ENCODE measurements at regions not wholly inside any gene's neighbourhood (a gene's known extent, or its start where the extent isn't known, plus 50 kb on each side); places are given as distances from the start of the nearest gene placed in this dataset.

GRCh38 chr2:240351826-240352426, 83.5 kb upstream of the GPC1 start:
- Histone ChIP-seq H3K27ac (replicated peaks; ENCODE audit: low read length) (no peak overlapping the region), H3K27me3 (ENCODE audit: control insufficient read depth in 3 of 3, insufficient read depth in 3 of 3, low read depth in 1 of 3, low read length in 3 of 3) (no peaks in the 10 kb centered on the region), H3K79me1 (ENCODE audit: low read depth, low read length) (no peaks in the 10 kb centered on the region), H3K4me1 (ENCODE audit: control insufficient read depth in 2 of 2, insufficient read depth in 1 of 2, low read depth in 1 of 2, low read length in 2 of 2) (no peaks in the 10 kb centered on the region), H4K8ac (ENCODE audit: low read depth, low read length) (no peak overlapping the region), H3K18ac (ENCODE audit: low read length) (peak overlapping the region; percentile 44), H2AK5ac (ENCODE audit: low read depth, low read length) (no peak overlapping the region), H2BK5ac (ENCODE audit: low read length) (no peak overlapping the region), H2BK120ac (ENCODE audit: low read depth, low read length) (no peak overlapping the region), H3K14ac (ENCODE audit: low read length) (no peak overlapping the region), H3K4ac (ENCODE audit: low read length) (no peak overlapping the region), H3K23ac (ENCODE audit: low read depth, low read length, poor library complexity) (no peak overlapping the region), H2AFZ (ENCODE audit: low read length) (no peak overlapping the region), H2BK12ac (ENCODE audit: low read length) (no peak overlapping the region), H3K9ac (ENCODE audit: low read depth, low read length, poor library complexity) (no peak overlapping the region), H3K4me3 (ENCODE audit: low read length in 2 of 2) (peak overlapping the region in 1 of 2 donors; percentile 49), H4K91ac (ENCODE audit: low read depth, low read length, poor library complexity) (no peak overlapping the region), H3K9me3 (replicated peaks in 1 of 2; ENCODE audit: control insufficient read depth in 2 of 2, insufficient read depth in 1 of 2, low read depth in 1 of 2, low read length in 2 of 2) (no peaks in the 10 kb centered on the region), H3K36me3 (replicated peaks in 1 of 2; ENCODE audit: control insufficient read depth in 2 of 2, insufficient read depth in 2 of 2, low read length in 2 of 2) (no peaks in the 10 kb centered on the region), H3K4me2 (ENCODE audit: insufficient read depth, low read length, poor library complexity, severe bottlenecking) (no peak overlapping the region), H2BK15ac (ENCODE audit: low read length) (no peak overlapping the region)
- DNase-seq (ENCODE audit: low spot score): no peak
- WGBS, 2 donors (ENCODE audit: extremely low coverage in 2 of 2, insufficient read length in 2 of 2, insufficient replicate concordance in 1 of 2): no CpG with 5 or more reads among the region's 14 CpGs

GRCh38 chr2:240353086-240353798, 82.2 kb upstream of the GPC1 start:
- no peak overlapping the region for H3K4me2 ChIP-seq (ENCODE audit: insufficient read depth, low read length, poor library complexity, severe bottlenecking)
- H2AFZ ChIP-seq (ENCODE audit: low read length): no peak overlapping the region
- no peak overlapping the region for H2BK5ac ChIP-seq (ENCODE audit: low read length)
- H3K14ac ChIP-seq (ENCODE audit: low read length): no peak overlapping the region
- H3K79me1 ChIP-seq (ENCODE audit: low read depth, low read length): no peaks in the 10 kb centered on the region
- peak overlapping the region; percentile 47 for H3K9ac ChIP-seq (ENCODE audit: low read depth, low read length, poor library complexity)
- H2BK15ac ChIP-seq (ENCODE audit: low read length): peak overlapping the region; percentile 43
- no peak overlapping the region for H3K4ac ChIP-seq (ENCODE audit: low read length)
- no peaks in the 10 kb centered on the region for H3K9me3 ChIP-seq (replicated peaks in 1 of 2; ENCODE audit: control insufficient read depth in 2 of 2, insufficient read depth in 1 of 2, low read depth in 1 of 2, low read length in 2 of 2)
- no peaks in the 10 kb centered on the region for H3K27me3 ChIP-seq (ENCODE audit: control insufficient read depth in 3 of 3, insufficient read depth in 3 of 3, low read depth in 1 of 3, low read length in 3 of 3)
- no peak overlapping the region for H3K23ac ChIP-seq (ENCODE audit: low read depth, low read length, poor library complexity)
- peak overlapping the region; percentile 72 for H3K18ac ChIP-seq (ENCODE audit: low read length)
- H3K4me1 ChIP-seq (ENCODE audit: control insufficient read depth in 2 of 2, insufficient read depth in 1 of 2, low read depth in 1 of 2, low read length in 2 of 2): no peaks in the 10 kb centered on the region
- H4K91ac ChIP-seq (ENCODE audit: low read depth, low read length, poor library complexity): no peak overlapping the region
- no peak overlapping the region for H4K8ac ChIP-seq (ENCODE audit: low read depth, low read length)
- no peak overlapping the region for H2BK120ac ChIP-seq (ENCODE audit: low read depth, low read length)
- H3K27ac ChIP-seq (replicated peaks; ENCODE audit: low read length): no peak overlapping the region
- peak overlapping the region in 1 of 2 donors; percentile 23 for H3K4me3 ChIP-seq (ENCODE audit: low read length in 2 of 2)
- no peak for DNase-seq (ENCODE audit: low spot score)
- no peak overlapping the region for H2BK12ac ChIP-seq (ENCODE audit: low read length)
- H3K36me3 ChIP-seq (replicated peaks in 1 of 2; ENCODE audit: control insufficient read depth in 2 of 2, insufficient read depth in 2 of 2, low read length in 2 of 2): no peaks in the 10 kb centered on the region
- peak overlapping the region; percentile 53 for H2AK5ac ChIP-seq (ENCODE audit: low read depth, low read length)
- no CpG with 5 or more reads among the region's 18 CpGs for WGBS, 2 donors (ENCODE audit: extremely low coverage in 2 of 2, insufficient read length in 2 of 2, insufficient replicate concordance in 1 of 2)

DNA sequence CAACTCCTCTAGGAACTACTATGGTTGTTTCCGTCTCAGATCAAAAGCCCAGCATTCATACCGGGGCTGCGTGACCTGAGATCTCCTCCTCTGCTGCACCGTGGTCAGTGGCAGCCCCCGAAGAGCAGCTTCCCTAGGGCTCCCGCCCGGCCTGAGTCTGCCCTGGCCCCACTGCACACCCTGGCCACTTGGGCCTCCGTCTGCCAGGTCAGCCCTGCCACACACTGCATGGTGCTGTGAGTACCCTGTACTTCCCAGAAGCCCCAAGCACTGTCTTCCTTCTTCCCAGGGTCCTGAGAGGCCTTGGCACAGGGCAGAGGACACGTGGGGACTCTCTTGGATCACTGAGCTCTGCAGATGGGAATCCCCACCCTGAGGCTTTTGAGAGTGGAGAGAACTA, 81.5 kb upstream of the GPC1 start:
- Histone ChIP-seq H3K4me3 (ENCODE audit: low read length in 2 of 2) (no peak overlapping the region), H2BK15ac (ENCODE audit: low read length) (peak overlapping the region; percentile 49), H4K91ac (ENCODE audit: low read depth, low read length, poor library complexity) (no peak overlapping the region), H3K9me3 (replicated peaks in 1 of 2; ENCODE audit: control insufficient read depth in 2 of 2, insufficient read depth in 1 of 2, low read depth in 1 of 2, low read length in 2 of 2) (no peaks in the 10 kb centered on the region), H3K4me2 (ENCODE audit: insufficient read depth, low read length, poor library complexity, severe bottlenecking) (no peak overlapping the region), H4K8ac (ENCODE audit: low read depth, low read length) (no peak overlapping the region), H3K4ac (ENCODE audit: low read length) (no peak overlapping the region), H3K27ac (replicated peaks; ENCODE audit: low read length) (no peak overlapping the region), H2AK5ac (ENCODE audit: low read depth, low read length) (peak overlapping the region; percentile 53), H3K27me3 (ENCODE audit: control insufficient read depth in 3 of 3, insufficient read depth in 3 of 3, low read depth in 1 of 3, low read length in 3 of 3) (no peaks in the 10 kb centered on the region), H2BK12ac (ENCODE audit: low read length) (no peak overlapping the region), H3K79me1 (ENCODE audit: low read depth, low read length) (no peaks in the 10 kb centered on the region), H3K23ac (ENCODE audit: low read depth, low read length, poor library complexity) (no peak overlapping the region), H3K14ac (ENCODE audit: low read length) (no peak overlapping the region), H2BK120ac (ENCODE audit: low read depth, low read length) (no peak overlapping the region), H3K9ac (ENCODE audit: low read depth, low read length, poor library complexity) (no peak overlapping the region), H2BK5ac (ENCODE audit: low read length) (no peak overlapping the region), H3K36me3 (replicated peaks in 1 of 2; ENCODE audit: control insufficient read depth in 2 of 2, insufficient read depth in 2 of 2, low read length in 2 of 2) (no peaks in the 10 kb centered on the region), H3K4me1 (ENCODE audit: control insufficient read depth in 2 of 2, insufficient read depth in 1 of 2, low read depth in 1 of 2, low read length in 2 of 2) (no peaks in the 10 kb centered on the region), H3K18ac (ENCODE audit: low read length) (peak overlapping the region; percentile 76), H2AFZ (ENCODE audit: low read length) (no peak overlapping the region)
- DNase-seq (ENCODE audit: low spot score): no peak
- no CpG with 5 or more reads among the region's 9 CpGs for WGBS, 2 donors (ENCODE audit: extremely low coverage in 2 of 2, insufficient read length in 2 of 2, insufficient replicate concordance in 1 of 2)

DNA sequence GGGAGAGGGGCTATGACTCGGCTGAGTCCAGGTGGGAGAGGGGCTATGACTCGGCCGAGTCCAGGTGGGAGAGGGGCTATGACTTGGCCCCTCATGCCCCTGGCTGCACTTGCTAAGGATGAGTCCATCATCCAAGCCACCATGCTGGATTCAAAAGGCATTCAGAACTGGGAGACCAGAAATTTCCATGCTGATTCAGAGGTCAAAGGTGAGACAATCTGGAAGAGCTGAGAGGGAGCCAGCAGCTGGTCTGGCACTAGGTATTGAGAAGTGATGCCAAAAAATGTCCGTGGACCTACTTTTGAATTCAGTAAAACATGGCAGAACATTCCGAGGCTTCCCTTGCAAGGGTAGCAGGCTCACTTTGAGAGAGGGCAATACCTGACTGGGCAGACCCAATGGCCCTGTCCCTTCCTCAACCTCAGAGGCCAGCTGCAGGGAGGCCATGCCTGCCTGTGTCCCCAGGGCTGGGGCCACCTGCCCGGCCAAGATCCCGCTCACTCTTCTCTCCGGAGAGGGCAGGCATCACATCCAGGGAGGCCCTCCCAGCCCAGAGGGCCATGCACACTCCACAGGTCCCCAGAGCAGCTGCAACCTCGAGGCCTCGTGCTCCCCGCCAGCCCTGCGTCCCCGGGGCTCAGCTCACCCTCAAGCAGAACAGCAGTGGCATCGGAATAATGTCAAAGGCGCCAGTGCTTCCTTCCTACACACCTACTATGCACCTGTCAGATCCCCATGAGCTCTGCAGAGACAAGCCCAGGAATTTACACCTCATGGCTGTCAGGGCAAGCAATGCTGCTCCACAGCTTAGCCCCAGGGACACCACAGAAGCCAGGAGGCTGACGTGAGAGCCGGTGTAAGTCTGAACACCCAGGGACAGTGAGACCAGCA, 80.2 kb upstream of the GPC1 start:
- no peak overlapping the region for H2AFZ ChIP-seq (ENCODE audit: low read length)
- no peaks in the 10 kb centered on the region for H3K27me3 ChIP-seq (ENCODE audit: control insufficient read depth in 3 of 3, insufficient read depth in 3 of 3, low read depth in 1 of 3, low read length in 3 of 3)
- H2BK120ac ChIP-seq (ENCODE audit: low read depth, low read length): no peak overlapping the region
- peak overlapping the region; percentile 95 for H3K14ac ChIP-seq (ENCODE audit: low read length)
- no peak overlapping the region for H3K4me2 ChIP-seq (ENCODE audit: insufficient read depth, low read length, poor library complexity, severe bottlenecking)
- H3K9ac ChIP-seq (ENCODE audit: low read depth, low read length, poor library complexity): peak overlapping the region; percentile 37
- peak overlapping the region; percentile 59 for H2BK15ac ChIP-seq (ENCODE audit: low read length)
- H3K36me3 ChIP-seq (replicated peaks in 1 of 2; ENCODE audit: control insufficient read depth in 2 of 2, insufficient read depth in 2 of 2, low read length in 2 of 2): no peaks in the 10 kb centered on the region
- no peak overlapping the region for H2BK5ac ChIP-seq (ENCODE audit: low read length)
- H3K18ac ChIP-seq (ENCODE audit: low read length): peak overlapping the region; percentile 89
- no peak overlapping the region for H4K8ac ChIP-seq (ENCODE audit: low read depth, low read length)
- no peak overlapping the region for H3K4me3 ChIP-seq (ENCODE audit: low read length in 2 of 2)
- H3K79me1 ChIP-seq (ENCODE audit: low read depth, low read length): no peaks in the 10 kb centered on the region
- H3K4me1 ChIP-seq (ENCODE audit: control insufficient read depth in 2 of 2, insufficient read depth in 1 of 2, low read depth in 1 of 2, low read length in 2 of 2): no peaks in the 10 kb centered on the region
- H3K27ac ChIP-seq (replicated peaks; ENCODE audit: low read length): no peak overlapping the region
- H3K9me3 ChIP-seq (replicated peaks in 1 of 2; ENCODE audit: control insufficient read depth in 2 of 2, insufficient read depth in 1 of 2, low read depth in 1 of 2, low read length in 2 of 2): peaks cover 7 to 8% of the 10 kb centered on the region in 2 donors
- peak overlapping the region; percentile 8 for H2BK12ac ChIP-seq (ENCODE audit: low read length)
- no CpG with 5 or more reads among the region's 17 CpGs for WGBS, 2 donors (ENCODE audit: extremely low coverage in 2 of 2, insufficient read length in 2 of 2, insufficient replicate concordance in 1 of 2)
- DNase-seq (ENCODE audit: low spot score): no peak
- peak overlapping the region; percentile 98 for H2AK5ac ChIP-seq (ENCODE audit: low read depth, low read length)
- no peak overlapping the region for H3K4ac ChIP-seq (ENCODE audit: low read length)
- H4K91ac ChIP-seq (ENCODE audit: low read depth, low read length, poor library complexity): no peak overlapping the region
- H3K23ac ChIP-seq (ENCODE audit: low read depth, low read length, poor library complexity): no peak overlapping the region
